Panc1 (cell line): ENCODE measurements at regions not wholly inside any gene's neighbourhood (a gene's known extent, or its start where the extent isn't known, plus 50 kb on each side); places are given as distances from the start of the nearest gene placed in this dataset.

Source experiments
- ATAC-seq: fragments of 200-7000 bp; cut with Tn5 transposase; 2 replicates; pipeline ENCODE4 v1.9.1; 2020; ENCODE audit warnings: mild to moderate bottlenecking, moderate library complexity
- BruUV-seq: library from RNA; stranded (reverse); fragments of 400-500 nt; replicated peaks from 2 replicates; lab custom pipeline; 2021; lab: Mats Ljungman, UMichigan
- CTCF ChIA-PET: fragments of 300-600 bp; sonication (Branson Sonifier 250); formaldehyde crosslinking; loops from one replicate; lab custom pipeline; 2022; ENCODE audit warnings: antibody characterized with exemption; lab: Charles Lee
- POLR2A ChIA-PET: fragments of 300-600 bp; sonication (Branson Sonifier 250); formaldehyde crosslinking; loops from one replicate; lab custom pipeline; 2022; ENCODE audit warnings: antibody characterized with exemption; lab: Charles Lee
- DNase-seq: peaks from one replicate; pipeline ENCODE4 v3.0.0-alpha.2; 2010; ENCODE audit warnings: low read depth, low spot score
- H3K27ac ChIP-seq: 2 replicates; pipeline ENCODE4 v1.5.1; 2011; ENCODE audit warnings: mild to moderate bottlenecking, low read length, inconsistent platforms
- H3K27me3 ChIP-seq: fragments of 200-500 bp; sonication (Bioruptor generic); 2 replicates; pipeline ENCODE4 v1.6.0; 2014; ENCODE audit warnings: low read length, inconsistent platforms; ENCODE audit not compliant: control insufficient read depth, insufficient read depth
- H3K36me3 ChIP-seq: fragments of 200-500 bp; sonication (Bioruptor generic); 2 replicates; pipeline ENCODE4 v1.5.1; 2014; ENCODE audit warnings: inconsistent platforms, mild to moderate bottlenecking, low read length, moderate library complexity; ENCODE audit not compliant: control insufficient read depth, insufficient read depth
- H3K4me1 ChIP-seq: 2 replicates; pipeline ENCODE4 v1.5.1; 2011; ENCODE audit warnings: inconsistent platforms, mild to moderate bottlenecking, low read length, moderate library complexity; ENCODE audit not compliant: control insufficient read depth, insufficient read depth
- H3K4me3 ChIP-seq, 2 experiments: 2 replicates each; pipeline ENCODE4 v1.5.1; 2011 to 2012; ENCODE audit warnings: low read depth in 2 of 2, low read length in 2 of 2, mild to moderate bottlenecking in 2 of 2, inconsistent platforms in 1 of 2, moderate library complexity in 1 of 2
- H3K9me3 ChIP-seq: fragments of 200-500 bp; sonication (Bioruptor generic); 2 replicates; pipeline ENCODE4 v1.5.1; 2014; ENCODE audit warnings: low read depth, mild to moderate bottlenecking, inconsistent platforms, low read length, moderate library complexity; ENCODE audit not compliant: control insufficient read depth, insufficient read depth
- POLR2AphosphoS5 ChIP-seq: IDR thresholded peaks from 2 replicates; pipeline ENCODE4 v1.6.1; 2012; ENCODE audit warnings: mild to moderate bottlenecking, low read depth, low read length, moderate library complexity
- SIN3A ChIP-seq: IDR thresholded peaks from 2 replicates; pipeline ENCODE4 v1.6.1; 2012; ENCODE audit warnings: low read depth, mild to moderate bottlenecking, low read length, moderate library complexity, borderline replicate concordance; ENCODE audit not compliant: insufficient read depth
- TCF7L2 ChIP-seq: IDR thresholded peaks from 2 replicates; pipeline ENCODE4 v1.6.1; 2011; ENCODE audit warnings: mild to moderate bottlenecking, low read depth, low read length, inconsistent platforms
- in situ Hi-C: cut with HindIII; loops from 2 replicates; pipeline ENCODE4 v1.10.0; 2016; ENCODE audit warnings: low sequenced_read_pairs, low pct_unique_long_range_greater_than_20kb
- intact Hi-C: fragments of 100-400 bp; cut with micrococcal nuclease; formaldehyde crosslinking; loops from one replicate; pipeline ENCODE4 v1.10.0; 2022; ENCODE audit not compliant: unreplicated experiment
- TF ChIP-seq, protein P1 (sequence below), 2 experiments: IDR thresholded peaks; 2 replicates each; pipeline ENCODE4 v1.6.1; 2011 to 2012; ENCODE audit warnings: low read depth in 2 of 2, control low read depth in 1 of 2, low read length in 1 of 2, mild to moderate bottlenecking in 1 of 2, moderate library complexity in 1 of 2; ENCODE audit not compliant: insufficient read depth in 1 of 2
- TF ChIP-seq, protein P2 (sequence below): fragments of 450-650 bp; IDR thresholded peaks from 2 replicates; pipeline ENCODE4 v1.5.1; 2017; ENCODE audit warnings: mild to moderate bottlenecking

DNA sequence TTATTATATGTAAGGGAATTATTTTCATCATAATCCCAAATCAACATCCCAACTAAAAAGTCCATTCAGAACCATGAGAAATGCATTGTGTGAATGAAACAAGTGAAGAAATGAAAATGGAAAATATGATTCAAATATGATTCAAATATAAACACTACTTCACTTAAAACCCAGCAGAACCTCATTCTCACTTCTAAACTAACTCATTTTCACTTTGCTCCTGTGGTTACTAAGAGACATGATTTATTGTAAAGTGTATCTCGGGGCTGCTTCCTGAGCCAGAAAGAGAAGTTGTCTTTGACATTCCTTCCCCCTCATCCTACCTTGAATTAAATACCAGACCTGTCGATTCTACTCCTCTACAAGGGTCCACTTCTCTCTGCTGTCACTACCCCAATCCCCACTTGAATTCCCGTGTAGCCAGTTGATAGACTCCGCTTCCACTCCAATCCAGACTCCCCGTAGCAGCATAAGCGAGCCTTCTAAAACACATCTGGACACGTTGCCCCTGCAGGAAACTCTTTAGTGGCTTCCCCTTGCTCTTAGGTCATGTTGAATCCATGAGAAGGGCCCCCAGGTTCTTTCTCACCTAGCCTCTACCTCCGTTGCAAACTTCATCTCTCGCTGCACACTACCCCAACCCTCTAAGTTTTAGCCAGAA is 697.0 kb upstream of the ID2 start:
- CTCF ChIA-PET: no interaction called here
- H3K9me3 ChIP-seq: no peaks in the 10 kb centered on the region
- ATAC-seq (no peak), DNase-seq (no peak)
- no peak overlapping the region for H3K27ac ChIP-seq
- intact Hi-C loops (no loop called here), in situ Hi-C loops (no loop called here)
- POLR2A ChIA-PET: no interaction called here
- TF ChIP-seq, protein P1, sequence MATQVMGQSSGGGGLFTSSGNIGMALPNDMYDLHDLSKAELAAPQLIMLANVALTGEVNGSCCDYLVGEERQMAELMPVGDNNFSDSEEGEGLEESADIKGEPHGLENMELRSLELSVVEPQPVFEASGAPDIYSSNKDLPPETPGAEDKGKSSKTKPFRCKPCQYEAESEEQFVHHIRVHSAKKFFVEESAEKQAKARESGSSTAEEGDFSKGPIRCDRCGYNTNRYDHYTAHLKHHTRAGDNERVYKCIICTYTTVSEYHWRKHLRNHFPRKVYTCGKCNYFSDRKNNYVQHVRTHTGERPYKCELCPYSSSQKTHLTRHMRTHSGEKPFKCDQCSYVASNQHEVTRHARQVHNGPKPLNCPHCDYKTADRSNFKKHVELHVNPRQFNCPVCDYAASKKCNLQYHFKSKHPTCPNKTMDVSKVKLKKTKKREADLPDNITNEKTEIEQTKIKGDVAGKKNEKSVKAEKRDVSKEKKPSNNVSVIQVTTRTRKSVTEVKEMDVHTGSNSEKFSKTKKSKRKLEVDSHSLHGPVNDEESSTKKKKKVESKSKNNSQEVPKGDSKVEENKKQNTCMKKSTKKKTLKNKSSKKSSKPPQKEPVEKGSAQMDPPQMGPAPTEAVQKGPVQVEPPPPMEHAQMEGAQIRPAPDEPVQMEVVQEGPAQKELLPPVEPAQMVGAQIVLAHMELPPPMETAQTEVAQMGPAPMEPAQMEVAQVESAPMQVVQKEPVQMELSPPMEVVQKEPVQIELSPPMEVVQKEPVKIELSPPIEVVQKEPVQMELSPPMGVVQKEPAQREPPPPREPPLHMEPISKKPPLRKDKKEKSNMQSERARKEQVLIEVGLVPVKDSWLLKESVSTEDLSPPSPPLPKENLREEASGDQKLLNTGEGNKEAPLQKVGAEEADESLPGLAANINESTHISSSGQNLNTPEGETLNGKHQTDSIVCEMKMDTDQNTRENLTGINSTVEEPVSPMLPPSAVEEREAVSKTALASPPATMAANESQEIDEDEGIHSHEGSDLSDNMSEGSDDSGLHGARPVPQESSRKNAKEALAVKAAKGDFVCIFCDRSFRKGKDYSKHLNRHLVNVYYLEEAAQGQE (IDR thresholded peaks at IDR 0.05; ENCODE audit: insufficient read depth in 1 of 2, low read depth in 2 of 2, low read length in 1 of 2): no peak
- TF ChIP-seq SIN3A: no peak
- TF ChIP-seq TCF7L2: no peak
- TF ChIP-seq, protein P2, sequence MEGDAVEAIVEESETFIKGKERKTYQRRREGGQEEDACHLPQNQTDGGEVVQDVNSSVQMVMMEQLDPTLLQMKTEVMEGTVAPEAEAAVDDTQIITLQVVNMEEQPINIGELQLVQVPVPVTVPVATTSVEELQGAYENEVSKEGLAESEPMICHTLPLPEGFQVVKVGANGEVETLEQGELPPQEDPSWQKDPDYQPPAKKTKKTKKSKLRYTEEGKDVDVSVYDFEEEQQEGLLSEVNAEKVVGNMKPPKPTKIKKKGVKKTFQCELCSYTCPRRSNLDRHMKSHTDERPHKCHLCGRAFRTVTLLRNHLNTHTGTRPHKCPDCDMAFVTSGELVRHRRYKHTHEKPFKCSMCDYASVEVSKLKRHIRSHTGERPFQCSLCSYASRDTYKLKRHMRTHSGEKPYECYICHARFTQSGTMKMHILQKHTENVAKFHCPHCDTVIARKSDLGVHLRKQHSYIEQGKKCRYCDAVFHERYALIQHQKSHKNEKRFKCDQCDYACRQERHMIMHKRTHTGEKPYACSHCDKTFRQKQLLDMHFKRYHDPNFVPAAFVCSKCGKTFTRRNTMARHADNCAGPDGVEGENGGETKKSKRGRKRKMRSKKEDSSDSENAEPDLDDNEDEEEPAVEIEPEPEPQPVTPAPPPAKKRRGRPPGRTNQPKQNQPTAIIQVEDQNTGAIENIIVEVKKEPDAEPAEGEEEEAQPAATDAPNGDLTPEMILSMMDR: no peak
- no peak for TF ChIP-seq POLR2AphosphoS5
- no TSS peak for BruUV-seq
- no peak overlapping the region for H3K4me3 ChIP-seq
- H3K27me3 ChIP-seq: no peaks in the 10 kb centered on the region
- H3K36me3 ChIP-seq: no peaks in the 10 kb centered on the region
- no peaks in the 10 kb centered on the region for H3K4me1 ChIP-seq

DNA sequence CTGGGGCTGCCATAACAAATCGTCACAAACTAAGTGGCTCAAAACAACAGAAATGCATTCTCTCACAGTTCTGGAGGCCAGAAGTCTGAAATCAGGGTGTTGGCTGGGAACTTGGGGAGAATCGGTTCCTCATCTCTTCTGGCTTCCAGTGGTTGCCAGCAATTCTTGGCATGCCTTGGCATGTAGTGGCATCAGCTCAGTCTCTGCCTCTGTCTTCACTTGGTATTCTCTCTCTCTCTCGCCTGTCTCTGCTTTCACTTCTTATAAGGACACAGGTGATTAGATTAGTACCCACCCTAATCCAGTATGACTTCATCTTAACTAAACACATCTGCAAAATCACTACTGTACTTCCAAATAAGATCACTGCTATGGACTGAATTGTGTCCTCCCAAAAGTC is 695.4 kb upstream of the ID2 start:
- TF ChIP-seq, protein P1 (IDR thresholded peaks at IDR 0.05; ENCODE audit: insufficient read depth in 1 of 2, low read depth in 2 of 2, low read length in 1 of 2): no peak
- TF ChIP-seq POLR2AphosphoS5 (no peak), TCF7L2 (no peak), SIN3A (no peak)
- TF ChIP-seq, protein P2: no peak
- ChIA-PET CTCF (no interaction called here), POLR2A (no interaction called here)
- no peak for DNase-seq
- Histone ChIP-seq H3K9me3 (no peaks in the 10 kb centered on the region), H3K36me3 (no peaks in the 10 kb centered on the region), H3K4me3 (no peak overlapping the region), H3K27ac (no peak overlapping the region), H3K4me1 (no peaks in the 10 kb centered on the region), H3K27me3 (no peaks in the 10 kb centered on the region)
- BruUV-seq: no TSS peak
- intact Hi-C loops (no loop called here), in situ Hi-C loops (no loop called here)
- no peak for ATAC-seq
